HG02970 (cell line): ENCODE measurements at regions not wholly inside any gene's neighbourhood (a gene's known extent, or its start where the extent isn't known, plus 50 kb on each side); places are given as distances from the start of the nearest gene placed in this dataset.
"Not testable (repeated sequence)": the region's sequence is repeated elsewhere in the genome, so short reads cannot be mapped to it uniquely, and the experiment has no call there.

ENCODE experiments used
- ATAC-seq: cut with Tn5 transposase; IDR thresholded peaks from one replicate; pipeline ENCODE4 v1.9.1; 2021; ENCODE audit warnings: mild to moderate bottlenecking, moderate library complexity, moderate number of reproducible peaks; ENCODE audit not compliant: unreplicated experiment, low FRiP score

GRCh38 chr15:32536507-32537172, 56.6 kb upstream of the GOLGA8N start:
- peak; percentile 78 for ATAC-seq

GRCh38 chr15:32536057-32536493, 57.2 kb upstream of the GOLGA8N start:
- ATAC-seq, result peak; percentile 28

- ATAC-seq, result not testable (repeated sequence)
Observed at GRCh38 chr15:32535150-32535898, 57.9 kb upstream of the GOLGA8N start.

- not testable (repeated sequence) for ATAC-seq
Observed at GRCh38 chr15:32522900-32523299, 67.5 kb upstream of the GOLGA8O start.

GRCh38 chr15:32522421-32522820, 67.0 kb upstream of the GOLGA8O start:
- ATAC-seq, result not testable (repeated sequence)

GRCh38 chr15:32518976-32519375, 63.5 kb upstream of the GOLGA8O start:
- ATAC-seq, result not testable (repeated sequence)

GRCh38 chr15:32518013-32518412, 62.6 kb upstream of the GOLGA8O start:
- not testable (repeated sequence) for ATAC-seq

- ATAC-seq, result not testable (repeated sequence)
Observed at GRCh38 chr15:32516954-32517353, 61.5 kb upstream of the GOLGA8O start.

- not testable (repeated sequence) for ATAC-seq
Observed at GRCh38 chr15:32513378-32513777, 57.9 kb upstream of the GOLGA8O start.

GRCh38 chr15:32510027-32510426, 54.6 kb upstream of the GOLGA8O start:
- not testable (repeated sequence) for ATAC-seq

- ATAC-seq, result not testable (repeated sequence)
Observed at GRCh38 chr15:32508081-32508480, 52.6 kb upstream of the GOLGA8O start.

GRCh38 chr15:32506787-32507186, 51.4 kb upstream of the GOLGA8O start:
- ATAC-seq, result not testable (repeated sequence)

- not testable (repeated sequence) for ATAC-seq
Observed at GRCh38 chr15:32505633-32506032, 50.2 kb upstream of the GOLGA8O start.
